PC-3 (cell line): ENCODE measurements at regions not wholly inside any gene's neighbourhood (a gene's known extent, or its start where the extent isn't known, plus 50 kb on each side); places are given as distances from the start of the nearest gene placed in this dataset.

ENCODE experiments used
- CTCF ChIP-seq: fragments of 300-600 bp; sonication (generic); conservative IDR thresholded peaks from 2 replicates; pipeline ENCODE4 v1.5.1; 2017; ENCODE audit warnings: antibody characterized with exemption, low read depth, mild to moderate bottlenecking, low read length
- EZH2 ChIP-seq: fragments of 300-600 bp; sonication (generic); IDR thresholded peaks from one replicate; pipeline ENCODE4 v1.6.1; 2017; ENCODE audit warnings: antibody characterized with exemption, mild to moderate bottlenecking, low read length; ENCODE audit not compliant: unreplicated experiment

GRCh38 chr9:31808766-31809165 is 575.7 kb upstream of the ACO1 start:
- no peak for TF ChIP-seq CTCF
- no peak for TF ChIP-seq EZH2
